GM12872 (cell line): ENCODE measurements at regions not wholly inside any gene's neighbourhood (a gene's known extent, or its start where the extent isn't known, plus 50 kb on each side); places are given as distances from the start of the nearest gene placed in this dataset.

Source experiments
- TF ChIP-seq, protein P1 (sequence below): IDR thresholded peaks from 3 replicates; pipeline ENCODE4 v1.5.1; 2011; ENCODE audit warnings: low read depth, mild to moderate bottlenecking, low read length, moderate library complexity; ENCODE audit not compliant: insufficient read depth

DNA sequence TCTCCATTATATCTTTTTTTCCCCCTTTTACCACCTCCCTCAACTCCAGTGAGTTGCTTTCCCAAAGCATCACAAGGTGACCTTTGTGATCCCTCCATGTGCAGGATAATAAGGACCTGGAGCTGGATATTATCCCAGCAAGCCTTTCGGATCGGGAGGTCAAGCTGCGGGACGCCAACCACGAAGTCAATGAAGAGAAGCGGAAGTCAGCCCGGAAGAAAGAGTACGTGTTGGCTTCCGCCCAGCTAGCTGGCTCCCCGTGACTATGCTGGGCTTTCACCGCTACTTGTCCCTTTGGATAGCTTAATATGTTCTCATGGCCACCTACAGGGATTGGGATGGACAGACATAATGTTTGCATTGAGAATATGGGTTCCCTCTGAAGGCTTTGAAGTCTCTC is 273.7 kb upstream of the UMPS start:
- TF ChIP-seq, protein P1, sequence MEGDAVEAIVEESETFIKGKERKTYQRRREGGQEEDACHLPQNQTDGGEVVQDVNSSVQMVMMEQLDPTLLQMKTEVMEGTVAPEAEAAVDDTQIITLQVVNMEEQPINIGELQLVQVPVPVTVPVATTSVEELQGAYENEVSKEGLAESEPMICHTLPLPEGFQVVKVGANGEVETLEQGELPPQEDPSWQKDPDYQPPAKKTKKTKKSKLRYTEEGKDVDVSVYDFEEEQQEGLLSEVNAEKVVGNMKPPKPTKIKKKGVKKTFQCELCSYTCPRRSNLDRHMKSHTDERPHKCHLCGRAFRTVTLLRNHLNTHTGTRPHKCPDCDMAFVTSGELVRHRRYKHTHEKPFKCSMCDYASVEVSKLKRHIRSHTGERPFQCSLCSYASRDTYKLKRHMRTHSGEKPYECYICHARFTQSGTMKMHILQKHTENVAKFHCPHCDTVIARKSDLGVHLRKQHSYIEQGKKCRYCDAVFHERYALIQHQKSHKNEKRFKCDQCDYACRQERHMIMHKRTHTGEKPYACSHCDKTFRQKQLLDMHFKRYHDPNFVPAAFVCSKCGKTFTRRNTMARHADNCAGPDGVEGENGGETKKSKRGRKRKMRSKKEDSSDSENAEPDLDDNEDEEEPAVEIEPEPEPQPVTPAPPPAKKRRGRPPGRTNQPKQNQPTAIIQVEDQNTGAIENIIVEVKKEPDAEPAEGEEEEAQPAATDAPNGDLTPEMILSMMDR: no peak

DNA sequence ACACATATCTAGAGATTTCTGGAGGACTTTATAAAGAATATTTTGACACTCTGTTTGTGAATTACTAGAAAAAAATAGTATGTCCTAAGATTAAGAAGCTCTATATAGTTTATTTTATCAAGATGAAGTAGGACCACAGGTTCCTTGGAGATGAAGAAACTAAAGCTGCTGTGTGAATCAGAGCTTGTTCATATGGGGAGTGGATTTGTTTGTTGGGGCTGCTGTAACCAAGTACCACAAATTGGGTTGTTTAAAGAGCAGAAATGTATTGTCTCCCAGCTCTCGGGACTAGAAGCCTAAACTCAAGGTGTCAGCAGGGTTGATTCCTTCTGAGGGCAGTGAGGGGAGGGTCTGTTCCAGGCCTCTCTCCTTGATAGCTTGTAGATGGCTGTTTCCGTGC is 270.6 kb upstream of the UMPS start:
- TF ChIP-seq, protein P1: no peak

DNA sequence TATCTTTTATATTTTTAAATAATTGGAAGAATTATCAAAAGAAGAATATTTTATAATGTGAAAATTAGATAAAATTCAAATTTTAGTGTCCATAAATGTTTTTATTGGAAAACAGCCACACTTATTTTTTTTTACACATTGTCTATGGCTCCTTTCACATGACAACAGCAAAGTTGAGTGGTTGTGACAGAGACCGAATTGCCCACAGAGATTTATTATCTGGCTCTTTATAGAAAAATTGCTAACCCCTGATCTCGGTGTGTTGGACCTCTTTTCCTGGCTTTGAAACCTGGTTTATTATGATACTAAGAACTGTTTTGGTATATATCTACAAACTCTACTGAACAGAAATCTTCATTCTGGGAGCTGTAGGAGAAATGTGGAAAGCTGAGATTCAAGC is 269.1 kb upstream of the UMPS start:
- TF ChIP-seq, protein P1: no peak

DNA sequence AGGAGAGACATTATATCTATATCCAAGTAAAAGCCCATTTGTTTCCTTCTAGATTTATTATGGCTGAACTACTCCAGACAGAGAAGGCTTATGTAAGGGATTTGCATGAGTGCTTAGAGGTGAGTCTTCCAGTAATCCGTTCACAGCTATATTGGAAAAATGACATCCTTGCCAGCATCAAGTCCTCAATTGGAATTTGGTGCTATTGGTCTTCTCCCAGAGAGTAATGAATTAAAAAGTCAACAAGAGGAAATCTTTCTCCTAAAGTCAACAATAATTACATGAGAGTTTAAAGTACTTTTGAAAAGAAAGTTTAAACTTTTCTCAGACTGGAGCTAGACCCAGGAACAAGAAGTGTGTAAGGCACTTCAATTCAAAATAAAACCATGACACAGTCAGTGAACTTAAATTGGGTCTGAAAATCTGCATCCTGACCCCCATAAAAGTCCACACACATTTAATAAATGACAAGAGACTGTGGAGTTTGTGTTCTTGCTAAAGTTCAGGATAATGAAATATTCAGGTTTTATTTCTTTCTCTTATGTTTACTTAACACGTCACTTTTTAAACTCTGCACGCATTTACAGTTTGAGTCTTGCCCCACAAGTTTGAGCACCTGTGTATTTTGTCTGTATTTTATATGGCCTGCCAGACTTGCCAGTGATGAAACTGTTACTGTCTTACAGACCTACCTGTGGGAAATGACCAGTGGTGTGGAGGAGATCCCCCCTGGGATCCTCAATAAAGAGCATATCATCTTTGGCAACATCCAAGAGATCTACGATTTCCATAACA is 268.2 kb upstream of the UMPS start:
- TF ChIP-seq, protein P1: no peak

DNA sequence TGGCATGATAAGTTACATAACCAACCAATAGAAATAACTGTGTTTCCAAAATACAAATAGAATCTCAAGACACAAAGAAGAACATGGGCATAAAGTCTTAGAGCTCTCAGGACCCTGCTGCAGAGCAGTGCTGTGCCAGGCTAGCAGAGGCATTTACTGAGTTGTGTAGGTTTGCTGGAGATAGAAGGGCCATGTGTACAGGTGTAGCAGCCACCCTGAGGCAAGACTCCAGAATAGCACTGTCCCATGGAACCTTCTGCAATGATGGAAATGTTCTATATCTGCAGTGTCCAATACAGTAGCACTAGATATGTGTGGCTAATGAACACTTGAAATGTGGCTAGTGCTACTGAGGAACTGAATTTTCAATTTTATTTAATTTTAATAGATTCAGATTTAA is 267.0 kb upstream of the UMPS start:
- TF ChIP-seq, protein P1: no peak

DNA sequence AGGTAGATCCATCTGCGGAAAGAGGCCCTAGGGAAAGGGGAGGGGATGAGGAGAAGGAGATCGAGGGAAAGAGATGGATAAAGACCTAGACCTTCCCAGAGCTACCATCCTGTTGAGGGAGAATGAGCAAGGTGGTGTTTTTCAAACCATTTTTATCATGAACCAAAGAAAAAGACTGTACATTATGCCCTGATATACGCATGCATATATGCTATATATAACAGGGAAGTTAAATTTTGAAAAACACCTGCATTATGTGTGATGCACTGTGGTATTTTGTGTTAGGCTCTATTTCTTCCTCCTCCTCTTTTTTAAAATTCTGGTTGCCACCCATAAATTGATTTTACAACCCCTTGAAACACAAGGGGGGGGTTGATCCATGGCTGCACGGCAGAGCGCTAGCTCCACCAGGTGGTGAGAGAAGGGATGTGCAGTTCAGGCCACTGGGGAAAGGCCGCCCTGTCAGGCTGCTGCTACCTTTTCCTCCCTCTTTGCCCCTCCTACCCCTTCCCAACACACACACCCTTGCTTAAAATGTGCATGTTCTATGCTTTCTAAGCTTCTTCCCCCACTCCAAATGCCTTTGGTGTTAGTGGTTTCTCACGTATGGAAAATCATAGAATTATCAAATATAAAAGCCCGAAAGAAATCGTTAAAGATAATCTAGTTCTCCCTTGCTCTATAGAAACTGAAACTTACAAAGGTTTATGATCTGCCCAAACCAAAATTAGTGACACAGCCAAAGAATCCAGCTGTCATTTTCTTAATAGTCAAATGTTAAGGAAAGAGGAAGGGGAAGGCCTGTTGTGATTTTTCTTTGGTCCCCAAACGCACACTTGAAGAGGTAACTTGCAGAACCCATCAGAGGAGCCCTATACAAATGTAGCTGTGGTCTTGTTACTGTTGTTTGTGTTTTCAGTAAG is 262.0 kb upstream of the UMPS start:
- TF ChIP-seq, protein P1: peak; percentile 99

DNA sequence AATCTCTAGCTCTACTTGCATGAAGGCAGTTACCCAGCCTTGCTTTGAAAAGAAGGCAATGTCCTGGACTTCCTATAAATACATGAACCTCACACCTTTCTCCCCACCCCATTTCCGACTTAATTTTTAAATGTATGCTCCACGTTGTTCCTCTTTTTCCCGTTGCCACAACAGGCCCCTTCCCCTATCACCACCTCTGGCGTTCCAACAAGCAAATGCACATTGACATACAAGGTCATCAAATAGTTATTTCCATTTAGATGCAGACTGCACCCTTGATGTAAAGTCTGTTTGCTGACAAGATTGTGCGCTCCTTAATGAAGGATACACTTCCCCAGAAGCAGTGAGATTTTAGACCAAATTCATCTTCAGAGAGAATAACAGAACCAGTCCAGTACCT is 260.7 kb upstream of the UMPS start:
- TF ChIP-seq, protein P1: no peak
